ENCODE measurements at regions not wholly inside any gene's neighbourhood (a gene's known extent, or its start where the extent isn't known, plus 50 kb on each side); places are given as distances from the start of the nearest gene placed in this dataset.

DNA sequence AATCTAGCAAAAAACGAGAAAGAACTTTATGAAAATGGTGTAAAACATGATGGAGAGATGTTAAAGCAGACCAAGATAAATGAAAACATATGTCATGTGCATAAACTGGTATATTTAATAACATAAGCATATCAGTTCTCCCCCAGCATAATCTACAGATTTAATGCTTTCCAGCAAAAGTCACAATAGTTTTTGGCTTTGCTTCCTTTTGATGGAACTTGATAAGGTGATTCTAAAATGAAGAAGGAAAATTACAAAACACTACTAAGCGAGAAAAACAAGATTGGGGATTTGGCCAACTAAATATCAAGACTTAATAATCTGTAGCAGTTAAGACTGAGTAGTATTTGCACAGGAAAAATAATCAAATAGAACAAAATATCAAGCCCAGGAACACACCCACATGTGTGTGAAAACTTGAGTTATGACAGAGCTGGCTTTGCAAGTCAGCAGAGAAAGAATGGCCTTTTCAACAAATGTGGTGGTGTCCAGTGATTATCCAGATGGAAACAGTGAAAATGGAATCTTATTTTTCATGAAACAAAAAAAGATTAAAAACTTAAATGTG, 83.7 kb upstream of the L3MBTL4 start (continued):
- TF ChIP-seq KLF13 (tag; IDR thresholded peaks at IDR 0.05; ENCODE audit: borderline replicate concordance, low read depth) (no peak), GTF3C2 (IDR thresholded peaks at IDR 0.05; ENCODE audit: borderline replicate concordance, extremely low read depth, insufficient read length) (no peak), MXI1 (IDR thresholded peaks at IDR 0.05; ENCODE audit: low read depth, low read length) (no peak), ZNF57 (CRISPR knock-in tag; IDR thresholded peaks at IDR 0.05) (no peak), HLTF (IDR thresholded peaks at IDR 0.05) (no peak), FOXK1 (CRISPR knock-in tag; IDR thresholded peaks at IDR 0.05; ENCODE audit: borderline replicate concordance) (no peak)

DNA sequence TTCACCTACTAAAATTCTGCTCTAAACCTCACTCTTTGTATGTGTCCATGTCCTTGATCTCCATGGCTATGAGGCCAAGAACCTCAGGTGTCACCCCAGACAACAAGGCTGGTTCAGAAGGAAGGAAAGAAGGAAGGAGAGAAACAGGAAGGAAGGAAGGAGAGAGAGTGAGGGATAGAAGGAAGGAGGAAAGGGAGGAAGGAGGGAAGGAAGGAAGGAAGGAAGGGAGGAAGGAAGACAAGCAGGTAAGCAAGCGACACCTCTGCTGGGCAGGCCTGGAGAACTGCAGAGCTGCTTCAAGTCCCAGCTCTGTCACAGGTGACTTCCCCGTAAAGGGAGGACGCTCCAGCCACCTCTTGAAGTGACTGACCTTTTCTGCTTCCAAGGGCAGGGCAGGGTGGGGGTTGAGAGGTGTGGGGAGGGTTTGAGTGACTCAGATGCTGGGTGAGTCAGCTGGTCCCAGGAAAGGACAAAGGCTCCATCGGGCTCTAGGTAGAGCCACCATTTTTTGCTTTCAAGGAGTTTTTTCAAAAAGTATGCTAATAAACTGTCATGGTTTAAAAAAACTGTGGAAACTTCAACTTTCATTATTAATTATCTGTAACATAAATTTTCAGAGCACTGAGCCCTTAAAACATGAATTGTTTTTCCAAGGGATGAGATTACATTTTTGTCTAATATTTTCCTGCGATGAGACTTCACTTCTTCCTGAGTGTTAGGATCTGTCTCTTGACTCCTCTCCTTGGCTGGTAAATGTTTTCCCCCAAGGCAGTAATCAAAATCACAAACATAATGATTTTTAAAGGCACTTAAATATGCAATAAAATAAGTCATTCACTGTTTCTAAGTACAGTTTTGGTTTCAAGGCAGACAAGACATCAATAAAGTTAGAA, 90.1 kb upstream of the L3MBTL4 start:
- no peak overlapping the region for H2AFZ ChIP-seq (ENCODE audit: low read depth, low read length)
- no peak for TF ChIP-seq FOXA1 (IDR thresholded peaks at IDR 0.05; ENCODE audit: borderline replicate concordance)
- no peak for TF ChIP-seq PTRF (tag; IDR thresholded peaks at IDR 0.05)
- TF ChIP-seq, protein P1, sequence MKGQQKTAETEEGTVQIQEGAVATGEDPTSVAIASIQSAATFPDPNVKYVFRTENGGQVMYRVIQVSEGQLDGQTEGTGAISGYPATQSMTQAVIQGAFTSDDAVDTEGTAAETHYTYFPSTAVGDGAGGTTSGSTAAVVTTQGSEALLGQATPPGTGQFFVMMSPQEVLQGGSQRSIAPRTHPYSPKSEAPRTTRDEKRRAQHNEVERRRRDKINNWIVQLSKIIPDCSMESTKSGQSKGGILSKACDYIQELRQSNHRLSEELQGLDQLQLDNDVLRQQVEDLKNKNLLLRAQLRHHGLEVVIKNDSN (CRISPR knock-in tag; IDR thresholded peaks at IDR 0.05): no peak
- no peak for TF ChIP-seq GTF2A2 (tag; IDR thresholded peaks at IDR 0.05)
- TF ChIP-seq FUS (optimal IDR thresholded peaks at IDR 0.05; ENCODE audit: low read depth, low read length): no peak
- no peak for TF ChIP-seq ZNF232 (CRISPR knock-in tag; IDR thresholded peaks at IDR 0.05)
- TF ChIP-seq CXXC5 (CRISPR knock-in tag; IDR thresholded peaks at IDR 0.05): no peak
- no peak for TF ChIP-seq MYBL2 (IDR thresholded peaks at IDR 0.05; ENCODE audit: low read depth)
- no peak for TF ChIP-seq MYBL2 (CRISPR knock-in tag; IDR thresholded peaks at IDR 0.05; ENCODE audit: borderline replicate concordance)
- TF ChIP-seq RBM14 (IDR thresholded peaks at IDR 0.05; ENCODE audit: borderline replicate concordance, insufficient read depth, low read depth, low read length): no peak
- no peak for TF ChIP-seq ELF1 (tag; IDR thresholded peaks at IDR 0.05)
- TF ChIP-seq ZNF146 (CRISPR knock-in tag; IDR thresholded peaks at IDR 0.05; ENCODE audit: unreplicated experiment): no peak
- no peaks in the 10 kb centered on the region for H3K9me1 ChIP-seq (ENCODE audit: control insufficient read depth, insufficient read depth, low read length)
- H4K20me1 ChIP-seq (replicated peaks; ENCODE audit: control insufficient read depth, insufficient read depth, low read length): no peaks in the 10 kb centered on the region
- H3K27ac ChIP-seq (ENCODE audit: extremely low read depth, low read depth, low read length): no peak overlapping the region
- H3K4me1 ChIP-seq (replicated peaks in 1 of 2; ENCODE audit: control insufficient read depth in 2 of 2, insufficient read depth in 2 of 2, low read length in 2 of 2): no peaks in the 10 kb centered on the region
- no peak overlapping the region for H3K9ac ChIP-seq (ENCODE audit: insufficient read depth in 1 of 2, low read depth in 2 of 2, low read length in 2 of 2)
- peak in 2 of 4 experiments; percentile 9 to 15 for DNase-seq (ENCODE audit: extremely low read depth in 1 of 4, low spot score in 3 of 4)
- H3K27me3 ChIP-seq (ENCODE audit: control insufficient read depth in 2 of 2, insufficient read depth in 2 of 2, low read length in 2 of 2): no peaks in the 10 kb centered on the region
- no TSS peak for BruUV-seq (replicated peaks)
- no peak overlapping the region for H3K4me3 ChIP-seq
- 0% methylated on average over 5 of the region's 5 CpGs for WGBS (ENCODE audit: insufficient coverage, low coverage, missing lambda C conversion rate)
- no peak for ATAC-seq
- no peaks in the 10 kb centered on the region for H3K36me3 ChIP-seq (ENCODE audit: control insufficient read depth, insufficient read depth, low read length)
- H3K4me2 ChIP-seq (ENCODE audit: insufficient read depth, low read length): no peak overlapping the region
- ChIA-PET CTCF (ENCODE audit: low intra/inter-chr PET ratio) (no interaction called here), POLR2A (no interaction called here)
- no peaks in the 10 kb centered on the region for H3K9me3 ChIP-seq (replicated peaks; ENCODE audit: control insufficient read depth, insufficient read depth, low read depth, low read length)
- intact Hi-C loops (cut with micrococcal nuclease) (no loop called here), in situ Hi-C loops (cut with MboI) (no loop called here)
- H3K79me2 ChIP-seq (ENCODE audit: control insufficient read depth, insufficient read depth, low read length): no peaks in the 10 kb centered on the region
- FAIRE-seq: no peak
